GM18498 (cell line): ENCODE measurements at regions not wholly inside any gene's neighbourhood (a gene's known extent, or its start where the extent isn't known, plus 50 kb on each side); places are given as distances from the start of the nearest gene placed in this dataset.

Source experiments
- ATAC-seq: cut with Tn5 transposase; IDR thresholded peaks from one replicate; pipeline ENCODE4 v1.9.1; 2021; ENCODE audit warnings: mild to moderate bottlenecking, moderate library complexity; ENCODE audit not compliant: unreplicated experiment

GRCh38 chr14:97748616-97749015 lies 951.4 kb downstream of the VRK1 start:
- ATAC-seq, result no peak

GRCh38 chr14:97757491-97757890 lies 960.3 kb downstream of the VRK1 start:
- no peak for ATAC-seq

- no peak for ATAC-seq
Observed at GRCh38 chr14:97760050-97760449, 962.9 kb downstream of the VRK1 start.

GRCh38 chr14:97762386-97762785 lies 965.2 kb downstream of the VRK1 start:
- ATAC-seq, result no peak

- no peak for ATAC-seq
Observed at GRCh38 chr14:97771340-97772045, 974.3 kb downstream of the VRK1 start.

GRCh38 chr14:97773598-97773997 lies 976.4 kb downstream of the VRK1 start:
- no peak for ATAC-seq

- no peak for ATAC-seq
Observed at GRCh38 chr14:97776890-97777558, 979.8 kb downstream of the VRK1 start.

GRCh38 chr14:97777622-97778355 lies 980.6 kb downstream of the VRK1 start:
- no peak for ATAC-seq

GRCh38 chr14:97779140-97779539 lies 982.0 kb downstream of the VRK1 start:
- ATAC-seq, result no peak

GRCh38 chr14:97780804-97781203 lies 983.6 kb downstream of the VRK1 start:
- ATAC-seq, result no peak

- no peak for ATAC-seq
Observed at GRCh38 chr14:97781961-97782360, 984.8 kb downstream of the VRK1 start.

GRCh38 chr14:97782871-97783414 lies 985.8 kb downstream of the VRK1 start:
- no peak for ATAC-seq

- no peak for ATAC-seq
Observed at GRCh38 chr14:97785495-97785894, 988.3 kb downstream of the VRK1 start.

GRCh38 chr14:97788364-97788763 lies 991.2 kb downstream of the VRK1 start:
- no peak for ATAC-seq

GRCh38 chr14:97788846-97789526 lies 991.8 kb downstream of the VRK1 start:
- ATAC-seq, result no peak

- no peak for ATAC-seq
Observed at GRCh38 chr14:97791072-97791471, 993.9 kb downstream of the VRK1 start.

GRCh38 chr14:97791906-97792305 lies 994.7 kb downstream of the VRK1 start:
- ATAC-seq, result no peak

GRCh38 chr14:97796511-97796910 lies 999.3 kb downstream of the VRK1 start:
- no peak for ATAC-seq

- no peak for ATAC-seq
Observed at GRCh38 chr14:97798176-97798575, 1001.0 kb downstream of the VRK1 start.

GRCh38 chr14:97802430-97803373 lies 1005.5 kb downstream of the VRK1 start:
- ATAC-seq, result no peak
